Osteoblast (primary cell): ENCODE measurements at regions not wholly inside any gene's neighbourhood (a gene's known extent, or its start where the extent isn't known, plus 50 kb on each side); places are given as distances from the start of the nearest gene placed in this dataset.

ENCODE experiments used
- DNase-seq: peaks from one replicate; pipeline ENCODE4 v3.0.0; 2011; ENCODE audit warnings: low spot score, mixed read lengths; ENCODE audit not compliant: insufficient read length; ENCODE audit errors: missing footprints
- H2AFZ ChIP-seq: 2 replicates; pipeline ENCODE4 v1.6.0; 2011; ENCODE audit warnings: mild to moderate bottlenecking, low read length
- H3K27ac ChIP-seq: 2 replicates; pipeline ENCODE4 v1.5.1; 2011; ENCODE audit warnings: mild to moderate bottlenecking, low read depth, low read length, moderate library complexity
- H3K27me3 ChIP-seq: 2 replicates; pipeline ENCODE4 v1.6.0; 2012; ENCODE audit warnings: mild to moderate bottlenecking, control low read depth, inconsistent platforms, low read length, moderate library complexity; ENCODE audit not compliant: insufficient read depth
- H3K36me3 ChIP-seq: 2 replicates; pipeline ENCODE4 v1.5.1; 2011; ENCODE audit warnings: mild to moderate bottlenecking, low read length, control low read depth, moderate library complexity; ENCODE audit not compliant: insufficient read depth
- H3K4me1 ChIP-seq: 2 replicates; pipeline ENCODE4 v1.5.1; 2011; ENCODE audit warnings: mild to moderate bottlenecking, low read length, control low read depth, moderate library complexity; ENCODE audit not compliant: insufficient read depth
- H3K4me2 ChIP-seq: 2 replicates; pipeline ENCODE4 v1.6.0; 2011; ENCODE audit warnings: mild to moderate bottlenecking, low read length; ENCODE audit not compliant: insufficient read depth
- H3K4me3 ChIP-seq: fragments of 200-600 bp; sonication (generic); 3 replicates; pipeline ENCODE4 v1.5.1; 2012; ENCODE audit warnings: mild to moderate bottlenecking, low read length, inconsistent platforms; ENCODE audit not compliant: insufficient read depth
- H3K79me2 ChIP-seq: 2 replicates; pipeline ENCODE4 v1.6.0; 2012; ENCODE audit warnings: mild to moderate bottlenecking, low read length, control low read depth, inconsistent platforms; ENCODE audit not compliant: insufficient read depth
- H3K9me3 ChIP-seq: 2 replicates; pipeline ENCODE4 v1.5.1; 2011; ENCODE audit warnings: low read depth, low read length, control low read depth
- H4K20me1 ChIP-seq: 2 replicates; pipeline ENCODE4 v1.6.0; 2012; ENCODE audit warnings: mild to moderate bottlenecking, low read length, control low read depth; ENCODE audit not compliant: insufficient read depth
- TF ChIP-seq, protein P1 (sequence below): IDR thresholded peaks from 2 replicates; pipeline ENCODE4 v1.5.1; 2011; ENCODE audit warnings: mild to moderate bottlenecking, low read depth, low read length, moderate library complexity; ENCODE audit errors: extremely low read depth

DNA sequence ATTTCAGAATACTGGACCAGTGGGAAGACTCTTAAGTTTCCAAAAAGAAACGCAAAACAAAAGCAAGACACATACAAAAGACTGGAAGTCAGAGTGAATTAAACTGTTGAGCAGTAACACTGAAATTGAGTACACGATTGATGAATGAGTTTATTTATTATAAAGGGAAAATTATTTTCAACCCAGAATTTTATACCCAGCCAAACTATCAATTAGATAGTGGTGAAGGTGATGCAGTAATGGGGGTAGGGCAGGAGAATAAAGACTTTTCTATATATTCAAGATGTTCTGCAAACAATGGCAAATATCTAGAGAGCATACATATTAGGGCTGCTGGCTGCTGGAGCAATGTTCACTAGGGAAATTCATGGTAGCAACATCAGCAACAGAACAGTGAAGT, 143.7 kb upstream of the NPVF start:
- no peak overlapping the region for H2AFZ ChIP-seq
- H3K4me1 ChIP-seq: no peaks in the 10 kb centered on the region
- H3K79me2 ChIP-seq: no peaks in the 10 kb centered on the region
- no peaks in the 10 kb centered on the region for H4K20me1 ChIP-seq
- TF ChIP-seq, protein P1, sequence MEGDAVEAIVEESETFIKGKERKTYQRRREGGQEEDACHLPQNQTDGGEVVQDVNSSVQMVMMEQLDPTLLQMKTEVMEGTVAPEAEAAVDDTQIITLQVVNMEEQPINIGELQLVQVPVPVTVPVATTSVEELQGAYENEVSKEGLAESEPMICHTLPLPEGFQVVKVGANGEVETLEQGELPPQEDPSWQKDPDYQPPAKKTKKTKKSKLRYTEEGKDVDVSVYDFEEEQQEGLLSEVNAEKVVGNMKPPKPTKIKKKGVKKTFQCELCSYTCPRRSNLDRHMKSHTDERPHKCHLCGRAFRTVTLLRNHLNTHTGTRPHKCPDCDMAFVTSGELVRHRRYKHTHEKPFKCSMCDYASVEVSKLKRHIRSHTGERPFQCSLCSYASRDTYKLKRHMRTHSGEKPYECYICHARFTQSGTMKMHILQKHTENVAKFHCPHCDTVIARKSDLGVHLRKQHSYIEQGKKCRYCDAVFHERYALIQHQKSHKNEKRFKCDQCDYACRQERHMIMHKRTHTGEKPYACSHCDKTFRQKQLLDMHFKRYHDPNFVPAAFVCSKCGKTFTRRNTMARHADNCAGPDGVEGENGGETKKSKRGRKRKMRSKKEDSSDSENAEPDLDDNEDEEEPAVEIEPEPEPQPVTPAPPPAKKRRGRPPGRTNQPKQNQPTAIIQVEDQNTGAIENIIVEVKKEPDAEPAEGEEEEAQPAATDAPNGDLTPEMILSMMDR: no peak
- H3K27me3 ChIP-seq: no peaks in the 10 kb centered on the region
- H3K4me2 ChIP-seq: no peak overlapping the region
- no peak overlapping the region for H3K27ac ChIP-seq
- no peak overlapping the region for H3K4me3 ChIP-seq
- DNase-seq: no peak
- H3K9me3 ChIP-seq: peaks cover 4% of the 10 kb centered on the region
- H3K36me3 ChIP-seq: no peaks in the 10 kb centered on the region

GRCh38 chr7:25375805-25376600, 147.7 kb upstream of the NPVF start:
- H3K4me3 ChIP-seq: no peak overlapping the region
- no peaks in the 10 kb centered on the region for H3K4me1 ChIP-seq
- TF ChIP-seq, protein P1: no peak
- no peak for DNase-seq
- peaks cover 4% of the 10 kb centered on the region for H3K9me3 ChIP-seq
- H3K4me2 ChIP-seq: no peak overlapping the region
- no peaks in the 10 kb centered on the region for H4K20me1 ChIP-seq
- H2AFZ ChIP-seq: no peak overlapping the region
- no peaks in the 10 kb centered on the region for H3K27me3 ChIP-seq
- H3K79me2 ChIP-seq: no peaks in the 10 kb centered on the region
- H3K27ac ChIP-seq: no peak overlapping the region
- no peaks in the 10 kb centered on the region for H3K36me3 ChIP-seq

GRCh38 chr7:25379351-25380300, 151.3 kb upstream of the NPVF start:
- Histone ChIP-seq H3K79me2 (no peaks in the 10 kb centered on the region), H3K9me3 (no peaks in the 10 kb centered on the region), H3K4me1 (no peaks in the 10 kb centered on the region), H3K27ac (no peak overlapping the region), H3K36me3 (no peaks in the 10 kb centered on the region), H3K4me2 (no peak overlapping the region), H2AFZ (no peak overlapping the region), H4K20me1 (no peaks in the 10 kb centered on the region), H3K4me3 (no peak overlapping the region), H3K27me3 (no peaks in the 10 kb centered on the region)
- no peak for DNase-seq
- TF ChIP-seq, protein P1: no peak
